Upper lobe of left lung (tissue), 4 donors: ENCODE measurements at regions not wholly inside any gene's neighbourhood (a gene's known extent, or its start where the extent isn't known, plus 50 kb on each side); places are given as distances from the start of the nearest gene placed in this dataset.

Experiments used
- CTCF ChIP-seq, 6 experiments: fragments of 450-650 bp in 4 of 6; fragments of 200-600 bp in 2 of 6; sonication (generic) in 2 of 6; IDR thresholded peaks; one replicate each; pipeline ENCODE4 v1.5.1; 2016 to 2019; ENCODE audit warnings: antibody characterized with exemption in 6 of 6
- EP300 ChIP-seq, 4 donors: sonication (generic); formaldehyde crosslinking; IDR thresholded peaks; one replicate each; pipeline ENCODE4 v1.5.1; 2017; ENCODE audit warnings: antibody characterized with exemption in 4 of 4, control low read depth in 2 of 4
- POLR2A ChIP-seq, 4 donors: fragments of 450-650 bp; IDR thresholded peaks; one replicate each; pipeline ENCODE4 v1.5.1; 2016 to 2017; ENCODE audit warnings: antibody characterized with exemption in 4 of 4, mild to moderate bottlenecking in 2 of 4
- POLR2AphosphoS5 ChIP-seq, 2 donors: sonication (generic); formaldehyde crosslinking; IDR thresholded peaks; one replicate each; pipeline ENCODE4 v1.5.1; 2017; ENCODE audit warnings: antibody characterized with exemption in 2 of 2

GRCh38 chr18:27583466-27583865 lies 398.4 kb upstream of the CHST9 start:
- TF ChIP-seq CTCF (IDR thresholded peaks at IDR 0.05) (no peak), POLR2AphosphoS5 (IDR thresholded peaks at IDR 0.05) (no peak), POLR2A (IDR thresholded peaks at IDR 0.05) (no peak), EP300 (IDR thresholded peaks at IDR 0.05) (no peak)
